ENCODE measurements at regions not wholly inside any gene's neighbourhood (a gene's known extent, or its start where the extent isn't known, plus 50 kb on each side); places are given as distances from the start of the nearest gene placed in this dataset.

- no peak for TF ChIP-seq CTCF (conservative IDR thresholded peaks at IDR 0.05; ENCODE audit: low read depth, low read length)
- no peak for TF ChIP-seq CHD1 (IDR thresholded peaks at IDR 0.05; ENCODE audit: low read depth, low read length)
These were observed 515.2 kb upstream of the JAG1 start (continued) for GRCh38 chr20:11188843-11189603.

- CTCF ChIA-PET, result no interaction called here
- dilution Hi-C loops (cut with HindIII; ENCODE audit: low sequenced_read_pairs, unreplicated experiment), result no loop called here
- H2BK20ac ChIP-seq (ENCODE audit: low read depth, low read length), result peak overlapping the region; percentile 11; the same call in 1 of the 2 replicates
- no peak overlapping the region; the same call in 1 of the 2 replicates for H3K18ac ChIP-seq (ENCODE audit: low read depth, low read length)
- in situ Hi-C loops (cut with MboI; ENCODE audit: low sequenced_read_pairs), result no loop called here
- H2AFZ ChIP-seq (replicated peaks; ENCODE audit: low read length, poor library complexity), result no peak overlapping the region
- H3K4me2 ChIP-seq (ENCODE audit: low read depth, low read length), result no peak overlapping the region
- no peak overlapping the region for H4K91ac ChIP-seq (ENCODE audit: insufficient read depth, low read depth, low read length)
- H3K79me1 ChIP-seq (ENCODE audit: low read depth in 1 of 2, low read length in 2 of 2), result no peaks in the 10 kb centered on the region
- H3K27ac ChIP-seq (ENCODE audit: insufficient read depth, low read length), result no peak overlapping the region
- intact Hi-C loops (cut with micrococcal nuclease), result no loop called here
- H3K36me3 ChIP-seq (ENCODE audit: control insufficient read depth, insufficient read depth, low read length), result no peaks in the 10 kb centered on the region
- peaks cover 3% of the 10 kb centered on the region for H3K4me1 ChIP-seq (ENCODE audit: control insufficient read depth, insufficient read depth, low read length)
- ATAC-seq (ENCODE audit: low read depth) (no peak), DNase-seq (no peak)
- no peak overlapping the region for H3K23ac ChIP-seq (ENCODE audit: low read depth, low read length)
- POLR2A ChIA-PET (ENCODE audit: unreplicated experiment), result no interaction called here
- H3K9me1 ChIP-seq (ENCODE audit: insufficient read depth, low read length), result peaks cover 7% of the 10 kb centered on the region; the same call in 1 of the 2 replicates
- H3K4ac ChIP-seq (ENCODE audit: low read depth, low read length), result peak overlapping the region; percentile 19; the same call in 1 of the 2 replicates
- no peak overlapping the region for H2BK15ac ChIP-seq (ENCODE audit: low read depth, low read length)
- TF ChIP-seq FOS (IDR thresholded peaks at IDR 0.05; ENCODE audit: low read depth, low read length), result no peak
- no peak for TF ChIP-seq RFX5 (IDR thresholded peaks at IDR 0.05; ENCODE audit: low read depth, low read length)
- TF ChIP-seq MAZ (IDR thresholded peaks at IDR 0.05; ENCODE audit: borderline replicate concordance, low read depth, low read length), result no peak
- TF ChIP-seq BHLHE40 (IDR thresholded peaks at IDR 0.05; ENCODE audit: low read depth, low read length), result no peak
- TF ChIP-seq CHD1 (IDR thresholded peaks at IDR 0.05; ENCODE audit: low read depth, low read length), result no peak
- no peak for TF ChIP-seq RAD21 (IDR thresholded peaks at IDR 0.05; ENCODE audit: low read length)
- no peak for TF ChIP-seq CEBPB (IDR thresholded peaks at IDR 0.05; ENCODE audit: low read depth, low read length)
- TF ChIP-seq RCOR1 (IDR thresholded peaks at IDR 0.05; ENCODE audit: insufficient replicate concordance, low read length), result no peak
- no peak for TF ChIP-seq CTCF (conservative IDR thresholded peaks at IDR 0.05; ENCODE audit: low read depth, low read length)
- no peak for TF ChIP-seq POLR2A (IDR thresholded peaks at IDR 0.05; ENCODE audit: low read depth, low read length)
- no peak for TF ChIP-seq USF2 (IDR thresholded peaks at IDR 0.05; ENCODE audit: low read depth, low read length)
- no peaks in the 10 kb centered on the region for H3K27me3 ChIP-seq (ENCODE audit: control insufficient read depth, insufficient read depth, low read length)
- no peaks in the 10 kb centered on the region for H3K9me3 ChIP-seq (ENCODE audit: control insufficient read depth, insufficient read depth, low read length)
- H4K5ac ChIP-seq (ENCODE audit: low read depth, low read length), result no peak overlapping the region
- H3K14ac ChIP-seq (replicated peaks; ENCODE audit: low read depth, low read length), result no peak overlapping the region
- H3K9ac ChIP-seq (ENCODE audit: low read depth, low read length), result no peak overlapping the region
- H2AK9ac ChIP-seq (replicated peaks; ENCODE audit: low read depth, low read length, poor library complexity), result peak overlapping the region; percentile 34
- H2AK5ac ChIP-seq (ENCODE audit: low read depth, low read length), result no peak overlapping the region
- H2BK120ac ChIP-seq (ENCODE audit: low read depth, low read length), result no peak overlapping the region
- H2BK5ac ChIP-seq (ENCODE audit: low read depth, low read length, poor library complexity, severe bottlenecking), result no peak overlapping the region
- WGBS, 2 experiments (ENCODE audit: extremely low coverage in 2 of 2, insufficient read length in 1 of 2), result 88% methylated on average over 1 of the region's 2 CpGs; no CpG with 5 or more reads in 1 of the 2 experiments
- H3K4me3 ChIP-seq (ENCODE audit: insufficient read depth, low read depth, low read length), result no peak overlapping the region
- no peak overlapping the region for H4K8ac ChIP-seq (ENCODE audit: low read depth in 2 of 2, low read length in 2 of 2)
- no peaks in the 10 kb centered on the region for H4K20me1 ChIP-seq (ENCODE audit: insufficient read depth, low read length)
- no TSS peak for BruUV-seq (replicated peaks)
- H3K56ac ChIP-seq (ENCODE audit: extremely low read depth, insufficient read depth, low read length), result no peak overlapping the region
These were observed 516.9 kb upstream of the JAG1 start for GRCh38 chr20:11190741-11191140.
